ENCODE measurements at regions not wholly inside any gene's neighbourhood (a gene's known extent, or its start where the extent isn't known, plus 50 kb on each side); places are given as distances from the start of the nearest gene placed in this dataset.

DNA sequence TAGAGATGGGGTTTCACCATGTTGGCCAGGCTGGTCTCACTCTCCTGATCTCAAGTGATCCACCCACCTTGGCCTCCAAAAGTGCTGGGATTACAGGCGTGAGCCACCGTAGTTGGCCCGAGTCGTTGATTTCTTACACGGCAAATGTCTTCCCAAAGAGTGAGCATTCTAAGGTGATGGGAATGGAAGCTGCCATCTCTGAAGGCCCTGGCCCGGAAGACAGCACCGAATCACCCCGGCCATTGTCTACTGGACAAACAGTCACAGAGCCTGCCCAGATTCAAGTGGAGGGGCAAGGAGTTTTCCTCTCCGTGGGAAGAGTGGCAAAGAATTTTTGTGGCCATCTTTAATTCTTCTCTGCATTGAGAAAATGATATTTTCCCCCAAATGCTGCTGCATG lies 92.1 kb upstream of the AJAP1 start:
- DNase-seq = no peak

- no peak for DNase-seq
Measured at GRCh38 chr1:4563586-4563985, 90.8 kb upstream of the AJAP1 start.

DNA sequence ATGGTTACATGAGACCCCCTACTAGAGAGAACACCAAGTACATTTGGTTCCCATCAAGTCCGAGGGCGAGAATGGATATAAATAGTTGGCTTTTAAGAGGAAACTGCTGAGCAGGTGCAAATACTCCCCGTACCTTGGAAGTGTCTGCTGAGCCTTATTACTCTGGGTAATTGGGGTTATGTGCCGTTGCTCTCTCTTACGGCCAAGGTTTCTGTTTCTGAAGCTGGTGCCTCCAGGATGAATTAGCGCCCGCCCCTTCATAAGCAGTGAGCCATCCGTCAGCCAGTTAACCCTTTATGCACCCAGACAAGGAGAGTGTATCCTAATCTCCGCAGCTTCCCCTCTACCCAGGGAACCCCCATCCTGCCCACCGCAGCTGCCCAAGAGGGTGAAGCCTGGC lies 90.4 kb upstream of the AJAP1 start:
- no peak for DNase-seq

DNA sequence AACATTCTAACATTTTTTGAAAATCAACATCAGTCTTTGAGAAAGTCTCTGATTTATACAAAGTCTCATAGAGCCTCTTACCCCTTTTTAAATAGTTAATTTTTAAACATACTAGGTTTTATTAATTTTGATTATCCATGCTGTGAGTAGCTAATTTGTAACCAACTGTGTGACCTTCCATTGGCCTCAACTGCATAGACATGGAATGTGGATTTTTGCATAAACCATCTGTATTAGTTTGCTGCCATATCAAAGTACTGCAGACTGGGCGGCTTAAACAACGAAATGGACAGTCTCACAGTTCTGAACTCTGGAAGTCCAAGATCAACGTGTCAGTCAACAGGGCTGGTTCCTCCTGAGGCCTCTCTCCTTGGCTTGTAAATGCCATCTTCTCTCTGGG lies 89.2 kb upstream of the AJAP1 start:
- no peak for DNase-seq

GRCh38 chr1:4565801-4566449 lies 88.5 kb upstream of the AJAP1 start:
- DNase-seq = no peak

DNA sequence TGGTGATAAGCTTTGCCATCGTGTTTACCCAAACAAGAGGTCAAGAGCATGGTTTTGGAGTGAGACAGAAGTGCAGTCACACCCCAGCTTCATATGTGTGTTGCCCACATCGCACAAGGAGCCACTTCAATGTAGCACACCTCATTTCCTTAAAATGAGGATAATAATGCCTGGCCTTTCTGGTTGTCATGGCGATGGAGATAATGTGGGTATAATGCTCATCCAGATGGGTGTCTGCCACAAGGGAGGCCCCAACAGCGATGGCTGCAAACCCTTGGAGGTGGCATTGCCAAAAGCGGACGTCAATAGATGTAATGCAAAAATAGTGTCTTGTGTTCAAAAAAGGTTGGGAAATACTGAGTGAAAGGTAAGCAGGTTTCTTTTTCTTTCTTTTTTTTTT lies 83.1 kb upstream of the AJAP1 start:
- DNase-seq = no peak

- DNase-seq = no peak
Measured at GRCh38 chr1:4573526-4573925, 80.9 kb upstream of the AJAP1 start.

DNA sequence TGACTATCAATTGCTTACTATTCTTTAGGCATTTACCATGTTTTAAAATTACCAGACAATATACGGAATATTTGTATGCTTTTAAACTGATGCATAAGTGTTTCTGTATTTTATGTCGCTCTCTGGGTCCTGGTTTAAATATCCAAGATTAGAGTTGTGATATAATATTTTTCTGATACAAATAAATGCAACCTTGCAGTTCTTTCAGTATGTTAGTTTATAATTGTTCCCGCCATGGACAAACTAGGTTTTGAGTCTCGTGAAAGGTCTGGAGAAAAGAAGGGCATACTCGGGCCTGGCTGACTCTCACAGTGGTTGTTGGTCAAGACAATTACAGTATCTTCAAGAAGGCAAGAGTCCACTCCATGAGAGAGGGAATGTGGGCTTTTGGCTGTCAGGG lies 72.6 kb upstream of the AJAP1 start:
- no peak for DNase-seq

DNA sequence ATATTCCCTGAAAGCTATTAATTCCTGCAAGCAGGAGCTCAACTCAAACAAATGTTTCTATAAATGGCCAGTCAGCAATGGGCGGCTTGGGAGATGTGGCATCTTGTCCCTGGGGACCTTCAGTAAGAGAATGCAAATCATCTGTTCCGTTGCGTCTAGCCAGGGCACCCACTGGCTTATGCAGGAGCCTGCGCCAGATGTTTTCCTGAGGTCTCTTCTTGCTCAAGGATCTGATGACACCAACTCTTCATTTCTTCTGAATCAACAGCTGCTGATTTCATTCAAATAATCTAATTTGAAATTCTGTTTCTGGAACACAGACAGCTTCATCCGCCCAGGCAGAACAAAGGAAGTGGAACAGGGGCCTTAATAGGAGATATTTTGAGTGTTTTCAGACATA lies 70.0 kb upstream of the AJAP1 start:
- DNase-seq = no peak

- peak; percentile 53 to 73 for DNase-seq
Measured at GRCh38 chr1:4585216-4585615, 69.2 kb upstream of the AJAP1 start.

DNA sequence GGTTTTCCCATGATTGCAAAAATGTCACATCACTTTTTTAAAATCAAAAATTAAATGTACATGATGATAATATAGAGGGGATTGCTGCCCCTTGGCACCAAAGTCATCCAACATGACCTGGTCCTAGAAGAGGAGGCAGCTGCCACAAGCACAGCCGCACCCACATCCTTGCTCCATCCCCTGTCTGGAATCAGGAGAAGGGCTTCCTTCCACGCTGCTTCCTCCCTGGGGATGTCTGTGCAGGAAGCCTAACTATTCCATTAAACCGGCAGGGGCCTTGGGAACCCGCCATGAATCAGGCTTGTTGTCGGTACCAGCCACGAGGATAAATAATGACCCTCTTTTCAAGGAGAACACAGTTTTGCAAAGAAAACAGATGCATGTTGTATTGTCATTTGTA lies 68.7 kb upstream of the AJAP1 start:
- DNase-seq = no peak

- DNase-seq = no peak
Measured at GRCh38 chr1:4586611-4587160, 67.7 kb upstream of the AJAP1 start.

DNA sequence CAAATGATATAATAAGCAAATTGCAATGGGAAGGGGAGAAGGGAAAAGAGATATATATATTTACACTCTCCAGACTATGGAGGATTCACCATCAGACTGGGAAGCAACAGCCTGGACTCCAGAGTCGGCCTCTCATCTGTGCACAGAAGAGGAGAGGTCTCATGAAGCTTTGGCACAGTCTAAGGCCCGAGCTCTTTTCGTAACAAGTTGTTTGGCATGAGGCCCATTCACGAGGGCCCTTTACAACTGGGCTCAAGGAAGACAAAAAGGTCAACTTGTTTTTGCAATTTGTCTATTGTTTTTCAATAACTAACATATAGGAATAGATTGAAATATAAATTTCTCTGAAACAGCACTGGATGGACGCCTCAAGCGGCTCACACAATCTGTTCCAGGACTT lies 66.7 kb upstream of the AJAP1 start:
- DNase-seq = no peak

DNA sequence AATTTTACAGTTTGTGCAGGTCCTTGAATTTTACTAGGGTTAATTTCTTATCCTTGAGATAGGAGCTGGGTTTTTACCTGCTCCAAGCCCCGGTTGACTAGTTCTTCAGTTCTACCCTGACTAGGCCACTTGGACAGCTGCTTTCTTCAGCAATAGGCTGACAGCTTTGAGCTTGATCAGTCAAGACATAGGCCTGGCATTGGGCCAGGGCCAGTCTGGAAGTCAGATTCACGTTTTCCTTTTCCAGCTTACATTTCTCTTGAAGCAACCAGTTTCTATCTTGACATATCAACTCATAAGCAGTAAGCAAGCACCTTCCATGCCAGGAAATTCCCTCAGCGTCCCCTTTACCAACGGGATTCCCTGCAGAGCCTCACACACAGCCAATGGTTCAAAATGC lies 63.7 kb upstream of the AJAP1 start:
- DNase-seq = no peak

GRCh38 chr1:4591926-4592325 lies 62.5 kb upstream of the AJAP1 start:
- no peak for DNase-seq

DNA sequence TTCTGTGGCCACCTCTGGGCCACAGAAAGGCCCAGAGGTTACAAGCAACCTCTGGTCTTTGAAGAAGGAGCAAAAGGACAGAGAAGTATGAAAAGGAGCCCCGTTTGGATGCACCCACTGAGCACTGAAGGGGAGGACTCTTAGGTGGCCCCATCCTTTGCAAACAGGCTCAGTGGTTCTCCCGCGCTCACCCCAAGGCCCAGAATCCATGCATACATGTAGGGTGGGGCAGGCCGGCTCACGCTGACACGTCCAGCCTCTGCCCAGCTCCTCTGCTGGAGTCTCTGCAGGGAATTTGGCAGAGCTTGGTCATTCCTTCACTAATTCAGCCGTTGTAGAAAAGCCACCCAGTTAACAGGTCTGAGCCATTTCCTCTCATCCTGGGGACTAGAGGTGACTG lies 61.3 kb upstream of the AJAP1 start:
- DNase-seq = no peak

DNA sequence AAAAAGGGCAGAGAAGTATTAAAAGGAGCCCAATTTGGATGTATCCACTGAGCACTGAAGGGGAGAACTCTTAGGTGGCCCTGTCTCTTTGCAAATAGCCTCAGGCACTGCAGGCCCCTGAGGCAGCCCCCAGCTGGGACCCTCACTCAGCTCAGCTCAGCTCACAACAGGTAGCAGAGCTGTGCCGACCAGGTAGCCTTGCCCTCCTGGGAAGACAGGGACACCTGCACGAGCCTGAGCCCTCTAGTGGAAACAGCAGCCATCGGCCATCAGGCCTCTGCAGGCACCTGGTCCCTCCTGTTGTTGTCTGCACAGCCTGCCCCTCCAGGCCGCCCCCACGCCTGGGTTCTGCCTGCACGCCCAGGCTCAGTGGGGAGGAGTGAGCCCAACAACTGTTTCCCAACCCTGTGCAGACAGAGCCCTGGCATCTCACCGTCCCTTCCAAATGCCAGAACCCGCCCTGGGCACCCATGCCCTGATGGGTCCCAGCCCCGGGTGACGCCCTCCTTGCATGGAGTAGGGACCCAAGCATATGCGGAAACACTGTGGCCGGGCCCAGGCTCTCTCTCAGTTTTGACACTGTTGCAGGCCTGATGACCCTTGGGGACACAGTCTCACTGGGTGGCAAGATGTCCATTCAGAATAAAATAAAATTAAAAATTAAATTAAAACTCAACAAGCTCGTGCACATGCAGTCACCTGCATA lies 60.0 kb upstream of the AJAP1 start:
- no peak for DNase-seq

DNA sequence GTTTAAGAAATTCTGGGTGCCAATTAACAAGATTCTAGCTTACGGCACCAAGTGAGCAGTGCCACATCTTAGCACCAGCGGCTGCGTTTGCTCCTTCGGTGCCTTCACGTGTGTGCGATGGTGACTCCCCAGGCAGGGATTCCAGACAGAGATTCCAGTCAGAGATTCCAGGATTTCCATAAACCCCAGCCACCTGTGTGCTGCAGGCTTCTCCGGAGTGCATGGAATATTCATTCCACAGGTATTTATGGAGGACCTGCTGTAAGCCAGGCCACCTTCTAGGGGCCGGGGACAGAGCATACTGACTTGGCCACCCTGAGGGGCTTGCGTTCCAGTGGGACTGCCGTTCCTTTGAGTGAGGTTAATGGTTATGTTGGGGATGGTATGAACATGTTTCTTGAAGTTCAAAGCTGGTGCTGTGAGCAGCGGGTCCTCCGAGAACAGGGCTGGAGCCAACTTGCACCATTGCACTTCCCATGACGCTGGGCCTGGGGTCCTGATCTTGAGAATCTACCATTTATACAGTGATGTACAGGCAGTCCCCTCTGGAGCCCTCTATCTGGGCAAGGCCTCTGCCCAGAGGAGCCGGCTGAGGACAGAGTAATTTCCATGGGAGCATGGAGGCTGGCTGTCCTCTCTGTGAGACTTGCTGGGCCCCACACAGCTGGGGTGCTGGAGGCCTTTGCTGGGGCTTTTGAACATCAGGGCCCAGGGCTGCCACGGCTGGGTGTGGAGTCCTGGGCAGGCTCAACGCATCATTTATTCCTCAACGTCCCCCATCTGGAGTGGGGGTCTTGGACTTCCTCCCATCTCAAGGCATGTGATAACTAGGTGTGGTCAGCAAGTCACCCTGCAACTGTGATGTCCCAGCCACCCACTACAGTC lies 58.8 kb upstream of the AJAP1 start:
- no peak for DNase-seq

DNA sequence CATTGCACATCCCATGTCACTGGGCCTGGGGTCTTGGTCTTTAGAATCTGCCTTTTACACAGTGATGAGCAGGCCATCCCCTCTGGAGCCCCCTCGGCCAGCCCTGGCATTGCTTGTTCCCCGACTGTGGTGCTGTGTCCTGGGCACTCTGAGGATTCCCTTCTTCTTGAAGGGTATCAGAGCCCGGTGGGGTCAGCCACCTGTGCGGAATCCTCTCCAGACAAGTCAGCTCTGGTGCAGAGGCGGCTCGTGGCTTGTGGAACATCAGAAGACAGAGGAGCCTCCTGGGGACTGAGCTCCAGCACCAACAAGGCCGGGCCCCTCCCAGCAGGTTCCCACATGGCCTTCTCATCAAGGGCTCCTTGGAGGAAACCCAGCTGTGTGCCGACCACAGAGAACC lies 57.9 kb upstream of the AJAP1 start:
- DNase-seq = no peak

DNA sequence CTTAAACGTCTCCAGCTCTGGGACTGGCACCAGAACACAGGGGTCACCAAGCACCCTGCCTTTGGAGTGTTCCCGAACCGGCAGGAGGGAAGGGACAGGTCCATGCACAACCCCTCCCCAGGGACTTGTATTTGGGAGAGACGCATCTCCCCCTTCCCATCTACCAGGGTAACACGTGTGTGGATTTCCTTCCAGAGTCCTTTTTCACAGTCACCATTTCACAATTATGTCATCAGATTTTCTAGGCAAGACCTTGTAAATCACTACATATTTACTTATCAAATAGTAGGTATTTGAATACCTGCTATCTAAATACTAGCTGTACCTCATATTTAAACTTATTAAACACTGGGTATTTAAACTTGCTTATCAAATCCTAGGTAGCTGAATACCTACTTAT lies 57.4 kb upstream of the AJAP1 start:
- DNase-seq = no peak

DNA sequence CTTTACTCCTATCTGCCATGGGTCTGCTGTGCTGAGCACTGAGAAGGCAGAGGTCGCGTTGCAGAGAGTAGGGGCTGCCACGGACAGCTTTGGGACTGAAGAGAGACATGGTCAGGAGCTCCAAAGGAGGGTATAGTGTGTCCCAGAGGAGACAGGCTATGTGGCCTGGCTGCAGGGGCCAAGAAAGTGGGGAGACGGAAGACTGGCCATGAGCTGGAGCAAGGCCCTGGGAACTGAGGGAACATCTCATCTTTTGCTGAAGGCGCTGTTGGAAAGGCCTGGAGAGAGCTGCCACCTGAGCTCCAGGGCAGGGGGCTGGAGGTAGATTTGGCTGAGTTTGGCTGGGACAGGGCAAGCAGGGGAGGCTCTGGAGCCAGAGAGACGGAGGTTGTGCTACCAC lies 55.8 kb upstream of the AJAP1 start:
- DNase-seq = no peak

DNA sequence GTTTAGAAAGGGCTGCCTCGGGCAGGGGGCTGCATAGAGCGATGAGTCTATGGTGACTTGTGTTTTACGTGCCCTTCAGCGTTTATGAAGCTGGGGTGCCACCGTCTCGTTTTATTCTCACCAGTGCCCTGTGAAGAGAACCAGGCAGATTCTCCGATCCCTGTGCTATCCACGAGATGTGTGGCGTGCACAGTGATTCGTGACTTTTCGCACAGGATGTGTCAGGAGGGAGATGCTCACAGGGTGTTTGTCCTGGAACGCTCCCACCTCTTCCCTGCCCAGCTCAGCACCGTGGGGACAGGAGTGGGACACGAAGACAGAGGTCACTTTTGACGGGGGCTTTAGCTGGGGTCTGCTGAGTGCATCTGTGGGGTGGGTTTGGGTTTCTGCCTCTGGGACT lies 54.9 kb upstream of the AJAP1 start:
- no peak for DNase-seq

- DNase-seq = no peak
Measured at GRCh38 chr1:4599951-4600481, 54.4 kb upstream of the AJAP1 start.
